ENCODE measurements at regions not wholly inside any gene's neighbourhood (a gene's known extent, or its start where the extent isn't known, plus 50 kb on each side); places are given as distances from the start of the nearest gene placed in this dataset.

DNA sequence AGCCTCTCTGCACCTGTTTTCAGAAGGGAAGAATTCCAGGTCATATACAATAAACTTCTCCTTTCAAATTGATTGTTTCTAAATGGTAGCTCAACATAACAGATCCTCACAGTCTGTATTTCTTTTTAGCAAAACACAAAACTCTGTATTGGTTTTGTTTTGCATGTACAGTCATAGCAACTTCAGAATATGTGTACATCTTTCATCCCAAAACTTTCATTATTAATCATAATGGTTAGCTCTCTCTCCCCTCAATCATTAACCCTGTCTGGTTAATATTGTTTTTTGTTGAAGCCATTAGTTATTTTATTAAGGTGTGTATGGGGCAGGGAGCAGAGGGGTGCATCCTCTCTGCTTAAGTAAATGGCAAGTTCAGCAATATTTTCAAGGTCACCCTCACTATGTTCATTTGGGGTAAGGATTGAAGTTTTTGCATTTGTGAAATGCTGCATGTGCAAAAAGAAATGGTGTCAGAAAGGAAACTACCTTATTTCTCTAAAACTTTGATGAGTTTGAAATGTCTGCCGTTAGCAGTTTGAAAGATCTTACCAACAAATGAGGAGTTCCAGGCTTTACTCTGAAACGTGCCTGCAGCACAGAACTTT is 136.8 kb upstream of the BTBD3 start:
- Histone ChIP-seq H3K27ac (ENCODE audit: extremely low read length, insufficient read depth, low read length) (no peak overlapping the region), H3K4me3 (replicated peaks in 1 of 3; ENCODE audit: insufficient read depth in 1 of 3, low read depth in 2 of 3, low read length in 3 of 3) (no peak overlapping the region), H3K4me2 (ENCODE audit: low read depth, low read length) (no peak overlapping the region), H3K79me2 (ENCODE audit: insufficient read depth, low read length) (no peaks in the 10 kb centered on the region), H3K9me3 (ENCODE audit: low read length) (no peaks in the 10 kb centered on the region), H3K4me1 (ENCODE audit: insufficient read depth, low read length) (no peaks in the 10 kb centered on the region), H3K9ac (ENCODE audit: insufficient read depth, low read depth, low read length) (no peak overlapping the region), H3K36me3 (replicated peaks in 1 of 2; ENCODE audit: control insufficient read depth in 1 of 2, insufficient read depth in 2 of 2, low read length in 2 of 2) (no peaks in the 10 kb centered on the region), H3K27me3 (ENCODE audit: control insufficient read depth in 1 of 2, insufficient read depth in 2 of 2, low read length in 2 of 2) (no peaks in the 10 kb centered on the region), H2AFZ (ENCODE audit: low read length) (no peak overlapping the region), H4K20me1 (ENCODE audit: insufficient read depth, low read length) (no peaks in the 10 kb centered on the region)
- POLR2A ChIA-PET: no interaction called here
- intact Hi-C loops (cut with micrococcal nuclease; ENCODE audit: unreplicated experiment): no loop called here
- ATAC-seq: no peak
- FAIRE-seq: no peak
- CTCF ChIA-PET (ENCODE audit: low intra/inter-chr PET ratio, low total read pairs): no interaction called here
- DNase-seq (ENCODE audit: low spot score): no peak
- TF ChIP-seq MAFF (IDR thresholded peaks at IDR 0.05; ENCODE audit: low read depth, low read length) (peak; percentile 74), MAFK (conservative IDR thresholded peaks at IDR 0.05 in 1 of 2, IDR thresholded peaks at IDR 0.05 in 1 of 2; ENCODE audit: low read length in 2 of 2) (peak; percentile 71 to 83), KDM1A (CRISPR knock-in tag; IDR thresholded peaks at IDR 0.05) (no peak)
- BruUV-seq (replicated peaks): no TSS peak
- in situ Hi-C loops (cut with HindIII; ENCODE audit: extremely low pct_ligation_motif_present, low pct_unique_long_range_greater_than_20kb): no loop called here
- WGBS (ENCODE audit: low lambda C conversion rate): 2% methylated on average over 2 of the region's 2 CpGs

DNA sequence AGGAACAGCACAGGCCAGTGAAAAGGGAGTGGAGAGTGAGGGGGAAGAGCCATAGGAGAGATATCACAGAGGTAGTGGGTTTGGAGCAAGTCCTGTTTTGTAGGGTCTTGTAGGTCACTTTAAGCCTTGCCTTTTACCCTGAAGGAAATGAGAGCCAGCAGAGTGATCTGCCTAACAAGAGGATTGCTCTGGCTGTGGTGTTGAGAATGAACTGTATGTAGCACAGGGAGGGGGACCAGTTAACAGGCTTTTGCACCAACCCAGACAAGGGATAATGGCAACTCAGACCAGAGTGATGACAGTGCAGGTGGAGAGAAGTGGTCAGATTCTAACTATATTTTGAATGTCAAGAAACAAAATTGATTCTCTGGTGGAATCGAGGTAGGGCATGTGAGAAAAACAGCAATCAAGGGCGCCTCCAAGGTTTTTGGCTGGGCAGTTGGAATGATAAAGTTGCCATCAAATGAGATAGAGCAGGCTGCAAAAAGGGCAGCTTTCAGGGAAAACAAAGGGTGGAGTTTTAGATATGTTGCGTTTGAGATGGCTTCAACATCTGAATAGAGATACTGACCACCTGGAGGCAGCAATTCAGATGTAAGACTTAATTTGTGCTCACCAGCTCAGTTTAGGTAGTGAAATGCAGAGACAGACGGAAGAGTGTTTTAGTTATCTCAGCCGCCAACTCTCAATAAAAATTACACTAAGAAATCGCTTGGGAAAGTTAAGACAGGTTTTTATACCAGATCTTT is 134.4 kb upstream of the BTBD3 start:
- intact Hi-C loops (cut with micrococcal nuclease; ENCODE audit: unreplicated experiment): no loop called here

More for the DNA sequence above, 134.4 kb upstream of the BTBD3 start:
- DNase-seq (ENCODE audit: low spot score): no peak
- H3K27ac ChIP-seq (ENCODE audit: extremely low read length, insufficient read depth, low read length): no peak overlapping the region
- POLR2A ChIA-PET: no interaction called here
- in situ Hi-C loops (cut with HindIII; ENCODE audit: extremely low pct_ligation_motif_present, low pct_unique_long_range_greater_than_20kb): no loop called here
- WGBS (ENCODE audit: low lambda C conversion rate): 10% methylated on average over 6 of the region's 6 CpGs
- no peak overlapping the region for H3K4me3 ChIP-seq (replicated peaks in 1 of 3; ENCODE audit: insufficient read depth in 1 of 3, low read depth in 2 of 3, low read length in 3 of 3)
- no peak for TF ChIP-seq MXI1 (IDR thresholded peaks at IDR 0.05; ENCODE audit: borderline replicate concordance, low read depth, low read length)
- TF ChIP-seq DMAP1 (CRISPR knock-in tag; IDR thresholded peaks at IDR 0.05): no peak
- no peak for TF ChIP-seq PAF1 (CRISPR knock-in tag; IDR thresholded peaks at IDR 0.05)
- no peak for TF ChIP-seq ZMYM3 (CRISPR knock-in tag; IDR thresholded peaks at IDR 0.05)
- TF ChIP-seq SMYD3 (CRISPR knock-in tag; IDR thresholded peaks at IDR 0.05): no peak
- no peak for TF ChIP-seq ZNF275 (CRISPR knock-in tag; IDR thresholded peaks at IDR 0.05; ENCODE audit: borderline replicate concordance)
- TF ChIP-seq SNAPC2 (CRISPR knock-in tag; IDR thresholded peaks at IDR 0.05): no peak
- TF ChIP-seq PRPF4 (IDR thresholded peaks at IDR 0.05; ENCODE audit: low read depth, low read length, poor library complexity, severe bottlenecking): no peak
- no peak for TF ChIP-seq GPN1 (CRISPR knock-in tag; IDR thresholded peaks at IDR 0.05; ENCODE audit: borderline replicate concordance)
- no peak overlapping the region for H3K4me2 ChIP-seq (ENCODE audit: low read depth, low read length)
- BruUV-seq (replicated peaks): no TSS peak
- no peaks in the 10 kb centered on the region for H4K20me1 ChIP-seq (ENCODE audit: insufficient read depth, low read length)
- no peaks in the 10 kb centered on the region for H3K27me3 ChIP-seq (ENCODE audit: control insufficient read depth in 1 of 2, insufficient read depth in 2 of 2, low read length in 2 of 2)
- no peak overlapping the region for H2AFZ ChIP-seq (ENCODE audit: low read length)
- ATAC-seq: no peak
- no peaks in the 10 kb centered on the region for H3K79me2 ChIP-seq (ENCODE audit: insufficient read depth, low read length)
- CTCF ChIA-PET (ENCODE audit: low intra/inter-chr PET ratio, low total read pairs): no interaction called here
- H3K9me3 ChIP-seq (ENCODE audit: low read length): no peaks in the 10 kb centered on the region
- H3K4me1 ChIP-seq (ENCODE audit: insufficient read depth, low read length): no peaks in the 10 kb centered on the region
- FAIRE-seq: no peak
- no peak overlapping the region for H3K9ac ChIP-seq (ENCODE audit: insufficient read depth, low read depth, low read length)
- H3K36me3 ChIP-seq (replicated peaks in 1 of 2; ENCODE audit: control insufficient read depth in 1 of 2, insufficient read depth in 2 of 2, low read length in 2 of 2): no peaks in the 10 kb centered on the region
